Fibroblast of peridontal ligament (primary cell): ENCODE measurements at regions not wholly inside any gene's neighbourhood (a gene's known extent, or its start where the extent isn't known, plus 50 kb on each side); places are given as distances from the start of the nearest gene placed in this dataset.

Source experiments
- DNase-seq: peaks from one replicate; pipeline ENCODE4 v3.0.0-alpha.2; 2010; ENCODE audit errors: extremely low read depth

DNA sequence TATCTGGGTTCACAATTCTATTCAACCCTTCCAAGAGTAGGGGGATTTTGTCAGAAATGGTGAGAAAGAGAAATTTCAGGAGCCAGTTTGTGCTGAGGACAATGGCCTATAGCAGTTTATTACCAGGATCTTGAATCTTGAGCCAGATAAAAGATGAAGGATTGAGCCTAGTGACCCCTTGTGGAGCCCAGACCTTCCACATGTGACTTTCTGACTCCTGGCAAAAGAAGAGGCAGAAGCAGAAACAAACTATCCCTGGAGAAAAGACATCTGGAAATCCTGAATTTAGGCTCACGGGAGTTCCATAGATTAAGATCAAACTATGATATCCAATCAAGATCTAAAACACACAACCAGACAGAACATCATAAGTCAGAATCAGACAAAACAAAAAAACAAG is 60.9 kb upstream of the CHRM2 start:
- DNase-seq = no peak

DNA sequence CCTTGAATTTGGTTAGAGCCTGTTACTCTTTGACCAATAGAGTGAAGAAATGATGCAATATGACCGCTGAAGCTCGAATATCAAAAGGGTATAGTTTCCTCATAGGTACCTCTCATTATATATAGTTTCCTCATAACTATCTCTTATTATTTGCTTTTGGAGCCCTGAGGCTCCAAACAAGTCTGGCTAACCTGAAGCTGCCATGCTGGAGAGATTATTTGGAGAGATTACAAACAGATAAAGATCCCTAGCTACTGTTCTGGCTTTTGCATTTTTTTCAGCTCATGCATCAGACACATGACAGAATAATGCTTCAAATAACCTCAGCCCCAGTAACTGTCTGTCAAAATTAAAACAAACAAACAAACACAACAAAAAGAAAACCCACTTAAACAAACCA is 65.4 kb upstream of the CHRM2 start:
- no peak for DNase-seq

DNA sequence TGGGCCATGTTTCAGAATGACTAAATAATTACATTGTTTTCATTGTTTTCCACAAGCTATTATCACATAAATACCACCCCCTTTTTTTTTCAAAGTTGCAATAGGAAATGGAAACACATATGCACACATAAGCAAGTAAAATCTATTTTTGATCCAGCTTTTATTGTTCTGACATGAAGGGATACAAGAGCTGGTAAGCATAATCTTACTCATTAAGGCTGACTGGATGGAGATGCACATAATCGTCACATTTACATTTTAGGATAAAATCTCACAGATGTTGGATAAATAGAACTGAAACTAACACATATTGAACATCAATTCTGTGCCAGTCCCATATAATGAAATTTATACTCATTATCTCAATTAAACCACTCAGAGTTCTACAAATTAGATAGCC is 84.5 kb upstream of the CHRM2 start:
- DNase-seq = no peak

DNA sequence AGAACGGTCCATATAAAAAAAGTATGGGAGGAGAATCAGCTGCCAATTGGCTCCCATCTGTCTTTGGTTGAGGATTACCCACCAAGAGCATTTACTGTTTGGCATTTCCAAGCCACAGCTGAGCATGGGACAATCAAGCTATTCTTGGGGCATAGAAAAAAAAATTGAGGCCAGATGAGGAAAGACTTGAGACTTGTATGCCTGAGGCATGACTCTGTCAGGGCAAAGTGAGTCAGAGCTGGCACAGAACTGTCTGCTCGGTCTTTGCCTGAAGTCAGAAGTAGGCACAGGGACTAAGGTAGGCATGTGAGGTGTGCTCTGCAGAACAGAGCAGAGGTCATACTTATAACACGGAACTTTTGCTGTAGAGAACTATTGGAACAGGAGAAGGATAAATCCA is 126.5 kb upstream of the CHRM2 start:
- DNase-seq = peak; percentile 30

DNA sequence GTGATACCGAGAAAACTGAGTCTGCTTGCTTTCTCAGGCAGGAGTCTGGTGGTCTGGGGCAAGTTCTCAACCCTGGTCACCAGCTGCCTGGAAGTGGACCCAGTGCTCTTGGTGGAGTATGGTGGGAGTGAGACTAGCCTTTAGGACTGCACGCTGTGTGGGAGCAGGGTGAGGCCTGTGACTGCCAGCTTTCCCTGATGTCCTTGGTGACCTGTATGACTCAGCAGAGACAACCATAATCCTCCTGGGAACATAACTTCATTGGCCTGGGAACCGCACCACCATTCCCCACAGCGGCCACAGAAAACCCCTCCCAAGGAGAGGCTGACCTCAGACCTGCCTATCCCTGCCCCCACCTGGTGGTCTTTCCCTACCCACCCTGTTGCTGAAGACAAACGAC is 139.5 kb upstream of the CHRM2 start:
- DNase-seq = no peak

DNA sequence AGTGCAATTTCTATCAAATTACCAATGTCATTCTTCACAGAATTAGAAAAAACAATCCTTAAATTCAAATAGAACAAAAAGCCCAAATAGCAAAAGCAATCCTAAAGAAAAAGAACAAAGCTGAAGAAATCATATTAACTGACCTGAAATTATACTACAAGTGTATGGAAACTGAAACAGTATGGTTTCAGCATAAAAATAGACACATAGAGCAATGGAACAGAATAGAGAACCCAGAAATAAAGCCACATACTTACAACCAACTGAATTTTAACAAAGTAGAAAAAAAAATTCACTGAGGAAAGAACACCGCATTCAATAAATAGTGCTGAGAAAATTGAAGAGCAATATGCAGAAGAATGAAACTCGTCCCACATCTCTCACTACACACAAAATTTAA is 142.0 kb upstream of the CHRM2 start:
- no peak for DNase-seq

DNA sequence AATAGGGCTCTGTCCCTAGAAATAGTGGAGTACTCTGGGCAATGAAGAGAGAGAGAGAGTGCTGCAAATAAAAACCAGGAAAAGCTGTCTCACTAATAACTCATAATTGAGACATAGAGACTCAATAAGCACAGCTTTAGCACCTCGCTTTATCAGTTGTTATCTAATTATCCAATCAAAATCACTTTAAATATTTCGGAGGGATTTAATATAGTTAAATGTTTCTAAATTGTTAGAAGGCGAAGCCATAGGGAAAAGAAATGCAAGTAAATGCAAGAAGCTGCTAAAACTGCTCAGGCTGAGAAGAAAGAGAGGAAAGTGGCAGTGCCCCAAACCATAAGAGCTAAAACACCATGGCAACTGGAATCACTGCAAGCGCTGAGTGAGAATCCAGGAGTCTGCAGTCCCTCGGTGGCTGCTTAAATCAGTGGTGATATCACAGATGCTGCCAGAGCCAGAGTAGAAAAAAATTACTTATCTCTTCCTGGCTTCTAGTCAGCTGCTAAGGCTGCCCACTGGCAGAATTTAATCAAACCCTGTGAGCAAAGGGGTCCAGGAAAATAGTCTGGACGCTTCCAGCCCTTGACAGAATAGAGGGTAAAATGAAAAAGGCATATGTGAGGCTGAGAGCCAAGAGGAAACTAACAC is 150.4 kb upstream of the CHRM2 start:
- DNase-seq = no peak

DNA sequence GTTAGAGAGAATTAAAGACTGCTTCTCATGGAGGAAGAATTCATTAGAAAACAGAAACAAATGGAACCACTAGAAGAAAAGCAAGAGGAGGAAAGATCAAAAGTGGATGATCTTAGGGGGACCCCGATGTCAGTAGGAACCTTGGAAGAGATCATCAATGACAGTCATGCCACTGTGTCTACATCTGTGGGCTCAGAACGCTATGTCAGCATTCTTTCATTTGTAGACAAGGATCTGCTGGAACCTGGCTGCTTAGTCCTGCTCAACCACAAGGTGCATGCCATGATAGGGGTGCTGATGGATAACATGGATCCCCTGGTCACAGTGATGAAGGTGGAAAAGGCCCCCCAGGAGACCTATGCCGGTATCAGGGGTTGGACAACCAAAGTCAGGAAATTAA is 154.4 kb upstream of the CHRM2 start:
- DNase-seq = no peak

DNA sequence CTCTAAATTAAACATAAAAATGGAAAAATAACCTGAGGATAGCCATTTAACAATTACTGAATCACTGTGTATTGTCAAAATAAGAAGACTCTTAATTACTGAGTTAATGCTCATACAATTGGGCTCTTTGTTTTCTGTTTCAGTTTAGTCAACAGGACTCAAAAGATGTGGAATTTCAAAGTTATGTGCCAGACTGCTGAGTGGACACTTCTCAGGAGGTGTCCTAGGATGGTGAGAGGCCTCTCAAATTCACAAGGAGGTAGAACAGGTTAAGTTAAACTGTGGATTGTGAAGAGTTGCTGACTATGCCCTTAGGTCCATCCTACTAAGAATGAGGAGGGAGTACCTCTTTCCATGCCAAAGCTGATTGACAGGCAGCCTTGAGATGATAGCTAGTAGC is 157.7 kb upstream of the CHRM2 start:
- DNase-seq = no peak

DNA sequence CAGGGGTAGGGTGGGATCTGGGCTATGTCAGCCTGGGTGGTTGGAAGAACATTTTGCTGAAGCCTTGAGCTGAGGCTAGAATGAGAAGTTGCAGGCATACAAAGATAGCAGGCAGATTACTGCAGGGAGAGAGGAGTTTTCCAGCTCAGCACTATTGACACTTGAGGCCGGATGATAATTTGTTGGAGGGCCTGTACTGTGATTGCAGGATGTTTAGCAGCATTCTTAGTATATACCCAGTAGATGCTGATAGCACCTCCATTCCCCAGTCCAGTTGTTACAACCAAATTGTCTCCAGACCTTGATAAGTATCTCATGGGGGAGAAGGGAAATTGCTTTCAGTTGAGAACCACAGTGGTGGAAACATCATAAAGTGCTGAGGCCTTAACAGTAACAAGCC is 158.6 kb upstream of the CHRM2 start:
- DNase-seq = no peak

DNA sequence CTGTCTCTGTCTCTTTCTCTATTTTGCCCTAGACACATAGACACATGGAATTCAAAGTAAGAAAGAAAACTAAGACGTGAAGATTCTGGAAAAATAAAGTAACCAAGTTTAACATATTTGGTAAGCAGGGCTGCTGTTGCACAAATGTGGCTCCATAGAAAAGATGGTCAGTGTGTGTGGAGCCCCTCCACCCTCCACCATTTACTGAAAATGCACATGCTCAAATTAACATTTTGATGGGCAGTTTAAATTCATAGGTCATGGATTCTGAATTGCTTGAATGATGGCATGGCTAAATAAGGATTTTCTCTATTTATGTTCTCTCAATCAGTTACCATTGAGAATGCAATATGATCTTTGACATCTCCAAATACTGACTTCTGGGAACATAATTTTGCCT is 165.5 kb upstream of the CHRM2 start:
- DNase-seq = no peak

DNA sequence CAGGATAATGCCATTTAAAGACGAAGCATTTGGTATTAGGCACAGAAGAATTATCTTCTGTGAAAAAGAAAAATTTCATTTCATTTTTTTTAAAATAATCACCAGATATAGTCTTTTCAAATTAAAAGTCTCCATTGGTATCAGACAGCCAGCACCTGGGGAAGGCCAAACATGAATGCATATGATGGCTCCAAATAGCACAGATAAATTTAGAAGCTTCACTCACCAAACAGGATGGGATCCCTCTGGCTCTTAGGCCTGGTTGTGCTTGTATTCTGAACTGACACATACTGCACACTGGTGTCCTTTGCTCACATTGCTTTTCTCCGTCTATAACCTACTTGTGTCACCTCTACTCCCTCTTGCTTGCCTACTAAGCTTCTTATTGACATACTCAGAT is 169.5 kb upstream of the CHRM2 start:
- DNase-seq = no peak

DNA sequence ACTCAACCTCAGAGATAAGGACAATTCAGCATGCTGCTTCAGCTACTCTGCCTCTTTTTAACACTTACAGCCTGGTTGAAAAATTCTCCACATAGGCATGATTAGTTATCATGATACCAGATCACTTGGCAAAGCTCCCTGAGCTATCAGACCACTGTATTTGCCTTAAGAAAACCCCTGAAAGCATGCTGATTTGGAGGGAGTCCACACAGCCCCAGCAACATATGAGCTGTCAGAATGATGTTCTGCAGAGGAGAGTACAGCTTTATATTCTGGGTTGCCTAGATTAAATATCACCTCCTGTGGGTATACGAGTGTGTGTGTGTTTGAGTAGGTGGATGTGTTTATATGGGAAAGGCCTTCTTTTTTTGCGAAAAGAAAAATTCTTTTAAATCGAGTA is 170.2 kb upstream of the CHRM2 start:
- no peak for DNase-seq

DNA sequence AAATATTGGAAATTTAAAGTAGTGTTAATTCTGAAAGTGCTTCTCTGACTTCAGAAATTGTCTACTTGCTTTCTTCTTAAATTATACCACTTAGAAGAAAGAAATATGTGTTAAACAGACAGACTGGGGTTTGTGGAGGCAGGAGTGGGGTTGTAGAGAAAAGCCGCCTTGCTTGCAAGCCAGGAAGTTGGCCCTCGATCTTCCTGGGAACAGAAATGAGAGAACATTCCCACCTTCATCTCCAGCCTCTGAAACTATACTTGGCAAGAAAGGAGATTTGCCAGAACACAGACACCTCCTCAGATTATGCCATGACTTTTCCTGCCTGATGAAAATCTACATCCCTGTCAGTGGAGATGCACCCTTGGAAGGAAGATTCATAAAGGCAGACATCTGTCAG is 171.2 kb upstream of the CHRM2 start:
- DNase-seq = no peak

DNA sequence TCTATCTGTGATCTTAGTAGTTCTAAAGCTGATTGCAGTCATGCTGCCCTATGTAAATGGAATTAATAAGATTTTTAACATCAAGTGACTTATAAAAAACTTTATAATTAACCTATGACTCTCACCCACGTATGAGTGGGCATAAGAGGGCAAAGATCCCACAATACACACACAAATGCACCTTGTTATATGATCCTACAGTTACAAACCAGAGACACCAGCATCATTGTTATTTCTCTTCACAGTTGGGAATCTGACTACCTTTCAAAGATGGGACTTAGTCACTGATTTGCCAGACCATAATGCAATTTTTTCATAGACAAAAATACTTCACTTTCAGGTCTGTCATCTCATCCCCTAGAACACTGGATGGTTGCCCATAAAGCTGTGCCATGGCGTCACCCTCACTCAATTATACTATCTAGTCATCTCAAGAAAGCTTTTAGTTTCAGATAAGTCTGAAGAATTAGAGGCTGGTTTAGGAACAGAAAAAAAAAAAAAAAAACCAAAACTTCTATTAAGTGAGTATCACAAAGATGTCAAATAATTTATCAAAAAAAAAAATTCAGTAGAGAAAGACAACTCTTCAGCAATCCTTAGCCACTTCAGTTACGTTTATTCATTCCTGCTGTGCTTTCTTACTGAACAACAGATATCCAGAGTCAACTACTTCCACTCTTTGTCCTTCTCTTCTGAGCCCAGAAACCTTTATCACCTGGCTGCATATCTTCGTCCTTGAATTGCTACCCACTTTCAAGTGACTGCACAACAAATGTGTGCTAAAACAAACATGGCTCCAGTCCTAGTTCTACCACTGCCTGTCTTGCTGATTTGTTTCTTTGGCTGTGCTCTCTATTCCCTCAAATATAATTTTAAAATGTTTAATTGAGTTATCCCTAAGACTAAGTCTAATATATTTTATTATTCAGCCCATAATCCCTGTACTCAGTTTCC is 175.0 kb upstream of the CHRM2 start:
- DNase-seq = no peak

DNA sequence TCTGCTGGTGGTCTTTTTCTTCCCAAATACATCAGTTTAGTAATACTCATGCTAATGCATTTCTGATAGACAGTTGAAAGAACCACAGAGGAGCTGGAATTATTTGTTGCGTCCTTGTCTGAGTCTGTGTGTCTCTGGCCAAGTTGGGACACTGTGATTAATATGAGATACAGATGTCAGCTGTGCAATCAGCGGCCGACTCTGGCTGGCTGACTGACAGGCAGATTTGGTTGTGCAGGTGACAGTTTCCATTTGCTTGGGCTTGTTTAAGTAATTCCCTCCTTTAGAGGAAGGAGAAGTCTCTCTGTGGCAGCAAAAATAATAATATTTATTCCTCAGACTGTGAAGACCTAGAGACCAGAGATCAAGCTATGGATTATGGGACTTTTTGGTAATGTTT is 176.2 kb upstream of the CHRM2 start:
- no peak for DNase-seq

DNA sequence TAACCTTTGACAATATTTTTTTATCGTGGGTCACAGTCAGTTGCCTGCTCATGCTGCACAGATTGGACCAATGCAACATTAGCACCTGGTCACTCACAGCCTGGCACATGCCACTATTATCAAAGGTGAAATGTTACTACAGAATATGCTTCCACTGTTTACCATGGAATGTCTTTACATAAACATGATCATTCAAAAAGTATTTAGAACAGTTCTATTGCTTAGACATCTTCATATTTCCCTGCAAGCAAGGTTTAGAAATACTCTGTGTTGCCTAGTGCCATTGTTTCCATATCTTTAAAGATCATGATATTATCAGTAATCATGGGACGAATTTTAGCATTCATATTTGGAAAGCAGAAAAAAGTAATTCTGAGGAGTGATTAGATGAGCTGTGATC is 179.9 kb upstream of the CHRM2 start:
- no peak for DNase-seq

DNA sequence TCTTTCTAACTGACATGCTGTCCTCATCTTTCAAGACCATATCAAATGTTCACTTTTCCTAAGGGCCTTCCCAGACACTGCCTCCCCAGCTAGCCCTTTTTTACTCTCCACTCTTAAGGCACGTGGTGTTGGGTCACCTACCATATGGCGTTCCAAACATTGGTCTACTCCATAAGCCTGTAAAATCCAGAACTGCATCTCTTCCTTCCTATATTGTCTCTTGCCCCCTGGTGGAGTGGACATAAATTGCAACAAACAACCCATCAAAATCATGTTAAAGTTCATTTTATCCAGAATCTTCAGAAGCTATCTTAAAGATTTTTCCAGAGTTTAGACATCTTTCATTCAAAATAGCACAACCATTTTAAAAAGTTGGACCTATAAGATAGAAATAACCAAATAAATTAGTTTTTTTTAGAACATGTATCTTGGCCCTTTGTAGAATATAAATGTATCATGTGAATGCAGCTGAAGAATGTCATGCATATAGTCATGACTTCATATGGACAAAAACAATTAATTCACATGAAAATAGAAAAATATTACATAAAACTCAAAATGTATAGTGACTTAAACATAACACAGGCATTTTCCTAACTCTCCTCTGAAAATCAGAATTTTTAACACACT is 180.6 kb upstream of the CHRM2 start:
- peak; percentile 60 for DNase-seq

DNA sequence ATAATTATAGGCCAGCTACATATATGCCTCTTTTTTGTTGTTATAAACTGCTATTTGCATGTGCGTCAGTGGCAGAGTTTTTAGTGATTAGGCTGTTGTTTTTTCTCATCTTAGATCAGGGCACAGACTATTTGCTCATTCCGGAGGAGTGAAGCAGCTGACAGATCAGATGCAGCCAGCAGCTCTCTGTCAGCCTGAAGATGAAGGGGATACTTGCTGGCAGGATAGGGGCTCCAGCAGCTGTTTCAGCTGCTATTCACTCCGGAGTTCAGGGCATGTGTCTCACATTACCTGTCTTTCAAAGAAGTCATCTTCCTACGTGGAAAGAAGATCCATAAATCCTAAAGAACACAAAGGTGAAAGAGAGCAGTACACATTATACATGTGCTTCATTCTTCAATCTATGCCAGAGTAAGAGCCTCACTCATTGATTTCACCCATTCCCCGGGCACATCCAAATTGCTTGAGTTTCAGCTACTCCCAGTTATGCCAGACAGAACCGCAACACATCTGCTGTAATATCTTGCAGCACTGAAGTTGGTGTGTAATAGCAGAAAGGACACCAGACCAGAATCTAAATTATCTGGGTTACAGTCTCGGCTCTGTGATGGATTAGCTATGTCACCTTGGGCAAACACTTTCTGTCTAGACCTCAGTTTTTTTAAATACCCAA is 182.8 kb upstream of the CHRM2 start:
- DNase-seq = peak; percentile 4

DNA sequence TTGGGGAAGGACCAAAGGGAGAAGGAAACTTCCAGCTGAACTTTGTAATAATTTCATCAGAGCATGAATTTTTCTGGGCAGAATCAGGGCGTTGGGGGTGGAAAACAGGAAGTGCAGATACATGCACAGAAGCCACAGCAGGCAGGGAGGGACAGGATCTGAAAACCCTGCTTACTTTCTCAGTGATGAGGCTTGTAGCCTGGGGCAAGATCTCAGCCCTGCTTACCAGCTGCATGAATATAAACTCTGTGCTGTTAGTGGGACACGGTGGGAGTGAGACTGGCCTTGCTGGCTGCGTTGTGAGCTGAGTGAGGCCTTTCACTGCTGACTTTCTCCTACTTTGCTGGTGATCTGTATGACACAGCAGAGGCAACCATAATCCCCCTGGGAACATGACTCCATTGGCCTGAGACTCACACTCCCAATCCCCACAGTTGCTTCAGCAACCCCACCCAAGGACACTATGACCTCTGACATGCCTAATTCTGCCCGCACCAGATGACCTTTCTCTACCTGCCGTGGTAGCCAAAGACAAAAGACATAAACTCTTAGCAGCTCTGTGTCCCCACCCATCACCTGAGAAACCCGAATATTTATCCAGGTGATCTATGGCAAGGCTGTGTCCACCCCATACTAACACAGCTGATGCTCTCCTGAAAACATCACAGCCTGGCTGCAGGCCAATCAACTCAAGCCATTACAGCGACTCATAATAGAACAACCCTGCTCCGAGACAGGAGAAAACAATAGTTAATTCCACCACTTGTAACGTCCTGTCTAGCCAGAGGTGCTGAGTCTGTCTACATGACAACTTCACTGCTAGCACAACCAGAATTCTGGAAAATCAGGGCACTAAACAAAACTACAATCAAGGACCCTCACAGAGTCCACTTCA is 190.7 kb upstream of the CHRM2 start:
- DNase-seq = peak; percentile 38

DNA sequence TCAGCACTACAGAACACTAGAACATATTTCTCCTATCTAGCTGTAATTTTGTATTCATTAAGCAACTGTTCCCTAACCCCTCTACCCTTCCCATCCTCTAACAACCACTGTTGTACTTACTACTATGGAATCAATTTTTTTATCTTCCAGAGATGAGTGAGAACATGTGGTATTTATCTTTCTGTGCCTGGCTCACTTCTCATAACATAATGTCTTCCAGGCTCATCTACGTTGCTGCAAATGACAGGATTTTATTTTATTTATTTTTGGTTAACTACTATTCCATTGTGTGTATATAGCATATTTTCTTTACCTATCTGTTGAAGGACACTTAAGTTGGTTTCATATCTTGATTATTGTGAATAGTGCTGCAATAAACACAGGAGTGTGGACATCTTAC is 200.9 kb upstream of the CHRM2 start:
- no peak for DNase-seq
